ENCODE measurements at regions not wholly inside any gene's neighbourhood (a gene's known extent, or its start where the extent isn't known, plus 50 kb on each side); places are given as distances from the start of the nearest gene placed in this dataset.

GRCh38 chr18:34492652-34493051 lies 217.4 kb upstream of the DTNA start:
- TF ChIP-seq ZNF274 (IDR thresholded peaks at IDR 0.05; ENCODE audit: low read depth, low read length) (no peak), YY1 (IDR thresholded peaks at IDR 0.05; ENCODE audit: insufficient read depth, insufficient read length) (no peak)
